HK-2 (cell line): ENCODE measurements at regions not wholly inside any gene's neighbourhood (a gene's known extent, or its start where the extent isn't known, plus 50 kb on each side); places are given as distances from the start of the nearest gene placed in this dataset.

ENCODE experiments used
- DNase-seq: peaks from one replicate; pipeline ENCODE4 v3.0.0-alpha.2; 2018; ENCODE audit not compliant: unreplicated experiment

DNA sequence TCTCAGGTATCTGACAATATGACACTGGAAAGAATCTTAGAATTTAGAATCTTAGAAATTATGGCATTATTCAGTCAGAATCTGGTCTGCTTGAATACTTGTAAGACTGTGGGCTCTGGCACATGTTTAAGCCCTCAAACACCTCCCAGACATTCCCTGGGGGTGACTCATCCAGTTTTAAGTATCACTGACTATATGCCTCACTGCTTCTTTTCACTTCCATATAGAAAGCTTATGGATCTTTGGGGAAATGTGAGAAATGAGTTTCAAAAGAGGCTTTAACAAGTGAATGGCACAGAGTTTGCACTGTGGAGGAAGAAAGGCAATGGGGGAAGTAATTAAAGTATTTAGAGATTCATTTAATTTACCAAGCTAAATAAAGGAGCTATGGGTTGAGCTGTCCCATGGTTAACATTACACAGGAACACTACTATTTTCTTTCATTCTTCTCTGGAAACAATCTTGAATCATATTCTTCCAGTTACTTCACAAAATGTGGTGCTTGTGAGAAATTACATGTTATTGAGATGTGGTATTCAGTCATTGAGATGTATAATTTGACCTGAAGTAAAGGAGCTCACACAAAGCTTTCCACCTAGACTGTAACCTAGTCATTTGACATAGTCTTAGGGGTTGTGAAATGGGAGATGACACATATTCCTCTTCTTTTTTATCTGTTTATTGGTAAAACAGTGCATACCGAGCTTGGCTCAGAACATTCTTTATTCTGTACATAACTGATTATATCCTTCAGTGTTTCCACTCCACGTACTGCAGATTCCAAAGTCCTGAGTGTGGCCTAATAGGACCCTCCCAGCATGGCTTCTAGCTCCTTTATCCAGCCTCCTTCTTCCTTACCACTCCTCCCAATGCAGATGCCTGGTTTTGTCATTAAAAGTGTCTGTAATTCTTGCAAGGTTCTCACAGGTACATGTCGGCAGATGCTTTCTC lies 544.6 kb upstream of the NECTIN3 start:
- DNase-seq: peak; percentile 59

DNA sequence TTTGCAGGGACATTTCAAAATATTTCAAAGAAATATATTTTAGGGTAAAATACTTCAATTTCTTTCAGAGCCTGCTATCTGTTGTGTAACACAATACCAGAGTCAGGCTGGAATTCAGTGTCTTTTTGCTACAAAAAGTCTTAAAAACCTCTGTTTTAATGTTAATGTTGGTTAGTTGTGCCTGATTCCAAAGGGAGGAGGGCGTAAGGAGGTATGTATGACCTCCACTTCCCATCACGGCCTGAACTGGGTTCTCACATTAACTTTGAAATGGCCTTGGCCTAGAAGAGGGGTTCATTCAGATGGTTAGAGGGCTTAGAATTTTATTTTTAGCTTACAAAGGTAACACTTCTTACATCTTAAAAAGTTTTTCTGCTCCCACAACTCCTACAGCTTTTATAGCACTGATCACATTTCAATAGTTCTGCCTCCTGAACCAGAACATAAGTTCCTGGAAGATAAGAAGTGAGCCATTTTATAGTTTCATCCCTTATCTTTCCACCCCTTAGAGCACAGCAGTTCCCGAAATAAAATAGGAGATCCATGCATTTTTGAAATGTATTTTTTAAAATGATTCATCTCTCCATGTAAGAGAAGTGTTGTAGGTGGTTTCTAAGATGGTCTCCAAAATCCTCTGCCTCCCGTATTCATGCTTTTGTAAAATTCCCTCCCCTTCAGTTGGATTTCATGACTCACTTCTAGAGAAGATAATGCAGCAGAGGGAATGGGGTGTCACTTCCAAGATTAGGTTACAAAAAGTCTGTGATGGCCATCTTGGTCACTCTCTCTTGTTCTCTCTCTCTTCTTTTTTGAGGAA lies 543.1 kb upstream of the NECTIN3 start:
- DNase-seq: no peak

DNA sequence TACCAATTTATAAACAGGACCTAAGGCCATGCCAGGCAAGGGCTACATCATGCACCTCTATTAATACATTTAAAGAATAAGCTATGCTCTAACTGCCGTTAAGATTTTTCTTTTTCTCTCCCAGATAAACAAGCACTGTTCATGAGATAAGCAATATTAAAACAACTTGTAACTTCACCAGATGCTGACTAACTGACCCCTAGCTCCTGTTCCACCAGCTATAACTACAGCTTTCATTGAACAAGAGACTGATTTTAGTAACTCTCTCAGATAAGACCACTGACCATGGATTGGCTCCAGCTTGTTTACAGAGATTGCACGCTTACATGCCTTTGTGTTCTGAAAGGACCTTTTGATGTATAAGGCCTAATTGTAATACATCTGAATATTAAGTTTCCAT lies 540.7 kb upstream of the NECTIN3 start:
- no peak for DNase-seq

GRCh38 chr3:110533089-110533488 lies 538.5 kb upstream of the NECTIN3 start:
- no peak for DNase-seq

DNA sequence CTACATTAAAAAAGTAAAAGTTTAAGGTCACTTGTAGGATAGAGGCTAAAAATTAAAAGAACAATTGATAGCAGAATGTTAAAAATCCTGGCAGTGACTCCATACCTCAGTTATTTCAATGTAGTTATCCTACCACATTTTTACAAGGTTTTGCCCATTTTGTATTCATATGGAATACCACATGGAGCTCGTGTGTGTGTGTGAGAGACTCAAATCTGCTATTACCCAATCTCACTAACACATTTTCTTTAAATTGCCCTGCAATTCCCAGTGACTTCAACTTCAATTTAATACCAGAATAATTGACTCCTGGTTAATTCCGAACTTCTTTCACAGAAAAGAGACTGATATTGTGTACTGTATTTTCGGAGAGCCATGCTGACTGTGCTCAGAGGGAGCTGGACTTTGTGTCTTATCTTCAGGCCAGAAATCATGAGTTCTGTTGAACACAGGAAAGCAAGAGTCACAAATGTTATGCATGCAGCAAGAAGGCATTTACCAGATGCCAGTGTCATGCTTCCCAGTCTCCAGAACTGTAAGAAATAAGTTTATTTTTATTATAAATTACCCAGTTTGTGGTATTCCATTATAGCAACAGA lies 529.0 kb upstream of the NECTIN3 start:
- no peak for DNase-seq

GRCh38 chr3:110544730-110545129 lies 526.9 kb upstream of the NECTIN3 start:
- no peak for DNase-seq

GRCh38 chr3:110550511-110550910 lies 521.1 kb upstream of the NECTIN3 start:
- DNase-seq: no peak

GRCh38 chr3:110562621-110563020 lies 509.0 kb upstream of the NECTIN3 start:
- DNase-seq: no peak

- no peak for DNase-seq
Measured at GRCh38 chr3:110564674-110565073, 506.9 kb upstream of the NECTIN3 start.

- no peak for DNase-seq
Measured at GRCh38 chr3:110567029-110567428, 504.6 kb upstream of the NECTIN3 start.

- peak; percentile 26 for DNase-seq
Measured at GRCh38 chr3:110568246-110568645, 503.4 kb upstream of the NECTIN3 start.

DNA sequence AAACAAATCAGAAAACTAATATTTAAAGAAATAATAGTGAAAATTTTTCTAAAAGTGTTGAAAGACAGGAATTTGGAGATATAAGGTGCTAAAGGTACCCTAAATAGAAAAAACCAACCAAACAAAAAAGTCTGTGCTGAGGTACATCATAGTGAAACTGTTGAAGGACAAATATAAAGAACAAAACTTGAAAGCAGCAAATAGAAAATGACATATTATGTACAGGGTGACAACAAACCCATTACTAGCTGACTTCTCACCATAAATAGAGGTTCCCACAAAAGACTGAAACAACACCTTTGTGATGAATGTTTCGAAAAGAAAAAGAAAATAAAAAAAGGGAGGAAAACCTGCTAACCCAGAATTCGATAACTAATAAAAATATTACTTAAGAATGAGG lies 502.5 kb upstream of the NECTIN3 start:
- DNase-seq: no peak

DNA sequence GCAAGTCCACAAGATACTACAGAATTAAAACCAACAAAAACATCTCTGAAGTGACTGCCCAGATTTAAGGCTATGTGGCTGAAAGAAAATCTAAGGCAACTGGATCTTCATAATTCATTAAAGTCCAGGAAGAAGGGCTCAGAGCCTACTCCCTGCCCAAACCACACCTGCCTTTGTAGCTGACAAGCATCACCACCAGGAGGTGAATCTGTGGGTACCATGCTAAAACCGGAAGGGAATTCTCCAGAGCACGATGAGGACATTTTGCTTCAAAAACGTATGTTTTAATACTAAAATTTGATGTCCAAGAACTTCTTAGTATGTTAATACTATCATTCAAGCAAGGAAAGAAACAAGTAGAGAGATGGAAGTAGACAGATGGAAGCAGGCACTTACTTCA lies 495.9 kb upstream of the NECTIN3 start:
- no peak for DNase-seq

GRCh38 chr3:110576960-110577359 lies 494.7 kb upstream of the NECTIN3 start:
- peak; percentile 63 for DNase-seq

DNA sequence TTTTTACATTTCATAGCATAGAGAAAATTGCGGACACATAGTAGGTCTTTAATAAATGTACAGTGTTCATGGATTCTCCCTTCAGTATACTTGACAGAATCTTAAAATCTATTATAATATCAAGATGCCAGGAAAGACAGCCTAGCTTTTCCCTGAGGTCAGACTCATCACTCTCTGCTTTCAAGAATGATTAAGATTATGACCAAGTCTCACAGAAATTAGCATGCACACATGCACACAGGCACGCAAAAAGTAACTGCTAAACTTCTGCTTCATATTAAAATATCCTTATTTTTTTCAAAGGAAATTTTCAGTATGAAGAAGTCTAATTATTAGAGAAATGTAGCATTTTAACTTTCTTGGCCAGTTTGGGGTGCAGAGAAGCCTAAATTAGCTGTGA lies 493.8 kb upstream of the NECTIN3 start:
- DNase-seq: no peak

DNA sequence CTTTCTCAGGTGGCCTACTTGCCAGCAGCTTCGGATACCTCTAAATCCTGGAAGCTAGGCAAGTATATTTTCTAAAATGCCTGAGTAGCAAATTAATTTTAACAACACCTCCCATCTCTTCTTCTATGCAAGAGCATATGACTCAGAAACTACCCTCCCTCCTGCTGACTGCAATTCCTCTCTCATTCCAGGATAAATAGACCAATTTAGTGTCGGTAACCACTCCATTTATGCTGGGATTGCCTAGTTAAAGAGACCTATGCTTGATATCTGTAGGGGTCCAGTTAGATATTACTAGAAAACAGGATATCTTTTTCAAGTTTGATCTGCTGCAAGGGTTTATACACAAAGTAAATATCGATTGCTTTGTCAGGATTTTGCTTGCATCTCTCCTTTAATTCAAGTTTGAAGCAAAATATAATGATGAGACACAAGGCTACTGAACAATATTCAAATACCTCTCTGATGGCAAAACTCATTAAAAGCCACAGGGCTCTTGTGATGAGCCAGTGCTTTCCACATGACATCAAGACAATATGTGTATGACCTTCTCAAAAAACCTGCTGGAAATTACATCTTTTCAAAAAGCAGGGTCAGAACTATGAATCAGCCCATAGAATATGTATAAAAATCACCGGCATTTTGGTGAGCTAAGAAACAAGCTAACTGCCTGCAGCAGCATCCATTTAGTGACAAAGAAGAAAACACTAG lies 491.6 kb upstream of the NECTIN3 start:
- DNase-seq: no peak

- DNase-seq: no peak
Measured at GRCh38 chr3:110583373-110583935, 488.2 kb upstream of the NECTIN3 start.

- no peak for DNase-seq
Measured at GRCh38 chr3:110588906-110589305, 482.7 kb upstream of the NECTIN3 start.

GRCh38 chr3:110589341-110589740 lies 482.3 kb upstream of the NECTIN3 start:
- DNase-seq: no peak

DNA sequence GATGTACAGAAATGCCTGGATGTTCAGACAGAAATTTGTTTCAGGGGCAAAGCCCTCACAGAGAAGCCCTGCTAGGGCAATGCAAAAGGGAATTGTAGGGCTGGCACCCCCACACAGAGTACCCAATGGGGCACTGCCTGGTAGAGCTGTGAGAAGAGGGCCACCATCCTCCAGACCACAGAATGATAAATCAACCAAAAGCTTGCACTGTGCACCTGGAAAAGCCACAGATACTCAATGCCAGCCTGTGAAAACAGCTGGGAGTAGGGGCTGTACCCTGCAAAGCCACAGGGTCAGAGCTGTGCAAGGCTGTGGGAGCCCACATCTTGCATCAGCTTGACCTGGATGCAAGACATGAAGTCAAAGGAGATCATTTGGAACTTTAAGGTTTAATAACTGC lies 477.9 kb upstream of the NECTIN3 start:
- DNase-seq: no peak

DNA sequence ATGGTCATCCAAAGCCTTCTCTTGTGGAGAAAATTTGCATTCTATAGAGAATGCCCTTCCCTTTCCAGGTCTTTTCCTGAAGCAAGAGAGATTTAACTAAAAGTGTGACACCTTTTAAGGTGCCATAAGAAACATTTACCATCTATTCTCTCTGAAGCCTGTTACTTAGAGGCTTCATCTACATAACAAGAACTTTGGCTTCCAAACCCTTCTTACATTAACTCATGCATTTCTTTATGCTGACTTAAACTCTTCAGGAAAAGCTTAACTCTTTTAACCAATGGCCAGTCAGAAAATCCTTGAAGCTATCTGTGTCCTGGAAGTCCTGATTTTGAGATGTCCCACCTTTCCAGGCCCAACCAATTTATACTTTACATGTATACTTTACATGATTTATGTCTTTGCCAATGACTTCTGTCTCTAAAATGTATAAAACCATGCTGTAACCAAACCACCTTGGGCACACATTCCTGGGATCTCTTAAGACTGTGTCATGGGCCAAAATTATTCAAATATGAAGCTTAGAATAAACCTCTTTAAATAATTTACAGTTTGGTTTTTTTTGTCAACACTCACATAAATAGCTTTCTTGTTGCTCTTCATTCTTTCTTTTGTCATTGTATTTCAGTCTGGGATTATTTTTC lies 472.6 kb upstream of the NECTIN3 start:
- no peak for DNase-seq
